GM21737 (cell line): ENCODE measurements at regions not wholly inside any gene's neighbourhood (a gene's known extent, or its start where the extent isn't known, plus 50 kb on each side); places are given as distances from the start of the nearest gene placed in this dataset.
"Not testable (repeated sequence)": the region's sequence is repeated elsewhere in the genome, so short reads cannot be mapped to it uniquely, and the experiment has no call there.

Experiments
- ATAC-seq: cut with Tn5 transposase; IDR thresholded peaks from one replicate; pipeline ENCODE4 v1.9.1; 2021; ENCODE audit warnings: mild to moderate bottlenecking, moderate library complexity; ENCODE audit not compliant: unreplicated experiment

GRCh38 chr1:89436856-89437255, 73.0 kb downstream of the GBP6 start:
- no peak for ATAC-seq

- ATAC-seq: not testable (repeated sequence)
Measured at GRCh38 chr1:89438301-89438700, 74.4 kb downstream of the GBP6 start.

DNA sequence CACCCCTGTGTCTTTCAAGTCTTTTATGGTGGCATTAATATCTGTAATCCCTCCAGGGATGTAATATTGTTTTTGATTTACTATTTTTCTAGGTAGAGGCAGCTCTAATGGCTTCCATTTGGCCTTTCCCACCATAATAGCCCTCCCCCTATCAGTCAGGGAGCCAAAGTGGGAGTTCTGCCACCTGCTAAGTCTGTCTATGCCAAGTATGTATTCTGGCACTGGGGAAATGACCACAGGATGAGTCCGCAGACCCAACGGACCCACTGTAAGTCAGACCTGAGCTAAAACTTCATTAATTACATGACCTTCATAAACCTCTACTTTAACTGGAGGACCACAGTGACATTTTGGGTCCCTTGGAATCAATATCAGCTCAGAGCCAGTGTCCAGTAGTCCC, 77.1 kb downstream of the GBP6 start:
- ATAC-seq: no peak

- no peak for ATAC-seq
Measured at GRCh38 chr1:89444791-89445190, 79.8 kb upstream of the LRRC8B start.

DNA sequence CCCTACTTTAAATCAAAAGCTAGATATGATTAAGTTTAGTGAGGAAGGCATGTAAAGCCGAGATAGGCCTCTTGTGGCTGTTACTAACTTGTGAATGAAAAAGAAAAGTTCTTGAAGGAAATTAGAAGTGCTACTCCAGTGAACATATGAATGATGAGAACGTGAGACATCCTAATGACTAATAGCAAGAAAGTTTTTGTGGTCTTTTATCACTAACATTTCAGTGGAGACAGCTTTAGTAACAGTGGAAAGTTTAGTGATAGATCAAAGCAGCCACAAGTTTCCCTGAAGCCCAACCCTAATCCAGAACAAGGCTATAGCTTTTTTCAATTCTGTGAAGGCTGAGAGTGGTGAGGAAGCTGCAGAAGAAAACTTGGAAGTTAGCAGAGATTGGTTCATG, 73.6 kb upstream of the LRRC8B start:
- ATAC-seq: peak; percentile 53

DNA sequence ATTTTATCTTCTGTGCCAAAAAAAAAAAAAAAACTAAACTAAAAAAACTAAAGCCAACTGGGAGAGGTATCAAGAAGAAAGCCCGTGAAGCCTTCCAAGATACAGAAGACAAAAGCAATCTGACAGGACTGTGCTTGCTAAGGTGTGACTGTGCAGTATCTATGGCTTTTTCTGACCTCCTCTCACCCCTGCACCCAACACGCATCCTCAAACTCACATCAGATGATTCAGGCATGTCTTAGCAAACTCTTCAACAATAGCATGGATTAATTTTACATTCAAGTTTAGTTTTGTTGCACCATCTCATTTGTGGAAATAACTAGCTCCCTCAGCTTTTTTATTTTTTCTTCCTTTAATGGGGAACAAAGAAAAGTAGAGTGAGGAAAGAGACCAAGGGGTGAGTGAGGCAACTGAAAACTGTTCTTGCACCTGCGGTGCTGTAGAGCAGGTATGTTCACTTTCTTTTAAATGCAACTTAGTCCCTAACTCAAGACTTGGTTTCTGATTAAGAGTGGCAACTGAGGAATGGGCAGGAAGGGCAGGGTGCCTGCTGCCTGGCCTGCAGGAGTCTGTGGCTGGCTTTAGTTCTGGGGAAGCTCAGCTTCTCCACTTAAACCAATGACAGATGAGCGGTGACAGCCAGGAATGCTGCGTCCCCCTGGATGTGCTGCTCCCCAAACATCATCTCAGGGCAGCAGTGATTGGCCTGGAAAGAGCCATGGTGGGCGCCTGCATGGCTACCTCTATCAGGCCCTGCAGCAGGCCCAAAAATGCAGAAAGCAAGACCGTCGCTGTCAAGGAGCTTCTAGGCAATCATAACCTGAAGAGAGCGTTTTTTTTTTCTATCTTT, 71.3 kb upstream of the LRRC8B start:
- no peak for ATAC-seq

GRCh38 chr1:89454845-89455521, 69.6 kb upstream of the LRRC8B start:
- ATAC-seq: no peak

DNA sequence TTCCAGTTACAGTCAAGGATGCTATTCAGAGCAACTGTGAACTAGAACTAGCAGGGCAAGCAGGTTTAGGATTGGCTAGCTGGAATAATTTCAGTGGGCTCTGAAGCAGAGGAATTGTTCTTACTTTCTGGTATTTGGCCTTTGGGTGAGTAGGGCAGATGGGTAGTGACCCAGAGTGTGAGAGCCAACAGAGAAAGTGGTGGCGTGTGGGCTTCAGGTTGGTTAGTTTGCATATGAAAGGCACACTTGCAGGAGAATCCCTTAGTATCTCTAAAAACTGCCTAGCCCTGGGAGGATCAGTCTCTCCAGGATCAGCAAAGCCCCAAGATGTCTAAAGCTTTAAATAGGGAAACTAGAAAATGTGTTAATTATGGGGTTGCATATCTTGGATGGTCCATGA, 67.6 kb upstream of the LRRC8B start:
- no peak for ATAC-seq

- ATAC-seq: no peak
Measured at GRCh38 chr1:89459081-89459480, 65.5 kb upstream of the LRRC8B start.

DNA sequence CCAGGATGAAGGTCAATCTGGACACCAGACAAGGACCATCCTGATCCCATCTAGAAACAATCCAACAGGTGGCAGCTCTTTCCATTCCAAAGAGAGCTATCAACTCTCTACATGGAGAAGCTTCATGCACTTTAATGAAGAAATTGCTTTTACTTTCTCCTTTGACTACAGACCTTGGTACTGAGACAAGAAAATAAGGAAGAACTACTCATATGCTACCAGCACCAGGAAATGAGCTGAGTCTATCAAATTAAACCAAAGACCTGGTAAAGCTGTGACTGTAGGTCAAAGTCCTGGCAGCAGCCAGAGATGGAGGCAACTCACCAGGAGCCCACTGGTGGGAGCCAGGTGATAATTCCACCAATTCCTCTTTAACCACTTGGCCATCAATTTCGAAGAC, 64.3 kb upstream of the LRRC8B start:
- no peak for ATAC-seq

- no peak for ATAC-seq
Measured at GRCh38 chr1:89462250-89462649, 62.4 kb upstream of the LRRC8B start.

- no peak for ATAC-seq
Measured at GRCh38 chr1:89464008-89464407, 60.6 kb upstream of the LRRC8B start.

GRCh38 chr1:89465201-89465600, 59.4 kb upstream of the LRRC8B start:
- ATAC-seq: no peak

DNA sequence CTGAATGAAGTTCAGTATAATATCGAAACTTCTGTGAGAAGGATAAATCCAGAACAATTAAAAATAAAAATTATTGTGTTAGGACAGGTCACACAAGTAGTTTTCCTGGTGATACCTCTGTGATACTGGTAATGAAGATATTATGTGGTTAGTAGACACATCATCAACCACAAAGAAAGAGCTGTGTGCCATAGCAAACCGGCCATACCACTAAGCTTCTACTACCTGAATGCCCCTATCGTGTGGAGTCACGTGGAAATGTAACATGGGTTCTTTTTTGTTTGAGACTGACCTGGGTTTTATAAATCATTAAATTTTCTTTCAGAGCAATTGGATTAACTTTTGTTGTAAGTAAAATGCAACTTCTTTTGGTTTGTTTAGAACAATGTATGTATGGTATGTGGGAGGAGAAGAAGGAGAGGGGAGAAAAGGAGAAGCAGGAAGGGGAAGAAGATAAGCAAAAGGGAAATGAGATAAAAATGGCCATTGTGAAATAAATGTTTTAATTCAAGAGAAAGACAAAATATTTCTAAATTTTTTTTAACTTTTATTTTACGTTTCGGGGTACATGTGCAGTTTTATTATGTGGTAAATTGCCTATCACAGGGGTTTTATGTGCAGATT, 58.2 kb upstream of the LRRC8B start:
- ATAC-seq: no peak

- ATAC-seq: no peak
Measured at GRCh38 chr1:89472253-89472652, 52.4 kb upstream of the LRRC8B start.

DNA sequence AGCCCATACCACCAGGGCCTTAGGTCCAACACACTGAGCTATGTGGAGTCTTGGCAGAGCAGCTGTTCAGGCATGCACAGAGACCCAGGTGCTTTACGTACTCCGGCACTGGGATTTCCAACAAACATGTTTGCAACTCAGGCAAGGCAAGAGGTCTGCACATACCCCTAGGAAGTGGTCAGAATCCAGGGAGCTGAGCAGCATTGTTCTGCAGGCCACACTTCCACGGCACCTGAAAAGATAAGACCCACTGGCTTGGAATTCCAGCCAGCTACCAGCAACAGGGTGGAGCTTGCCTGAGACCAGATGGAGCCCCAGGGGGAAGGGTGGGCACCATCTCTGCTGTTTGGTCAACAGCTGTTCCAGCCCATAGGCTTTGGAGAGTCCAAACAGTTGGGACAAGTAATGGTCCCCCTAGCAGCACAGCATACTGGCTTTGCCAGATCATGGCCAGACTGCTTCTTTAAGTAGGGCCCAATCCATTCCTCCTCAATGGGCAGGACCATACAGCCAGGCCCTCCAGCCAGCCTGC, 51.7 kb upstream of the LRRC8B start:
- ATAC-seq: no peak
